ENCODE measurements at regions not wholly inside any gene's neighbourhood (a gene's known extent, or its start where the extent isn't known, plus 50 kb on each side); places are given as distances from the start of the nearest gene placed in this dataset.

DNA sequence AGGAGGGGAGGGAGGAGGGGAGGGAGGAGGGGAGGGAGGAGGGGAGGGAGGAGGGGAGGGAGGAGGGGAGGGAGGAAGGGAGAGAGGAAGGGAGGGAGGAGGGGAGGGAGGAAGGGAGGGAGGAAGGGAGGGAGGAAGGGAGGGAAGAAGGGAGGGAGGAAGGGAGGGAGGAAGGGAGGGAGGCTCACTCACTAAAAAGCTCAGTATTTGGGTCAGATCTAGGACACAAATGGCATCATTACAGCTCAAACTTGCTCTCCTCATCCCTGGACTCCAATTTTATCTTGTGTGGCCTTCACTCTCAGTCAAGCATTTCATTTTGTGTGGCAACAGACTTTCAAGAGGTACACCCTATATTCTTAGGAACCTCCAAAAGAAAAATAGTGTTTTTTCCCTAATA is 435.4 kb downstream of the IRS1 start:
- DNase-seq: no peak

DNA sequence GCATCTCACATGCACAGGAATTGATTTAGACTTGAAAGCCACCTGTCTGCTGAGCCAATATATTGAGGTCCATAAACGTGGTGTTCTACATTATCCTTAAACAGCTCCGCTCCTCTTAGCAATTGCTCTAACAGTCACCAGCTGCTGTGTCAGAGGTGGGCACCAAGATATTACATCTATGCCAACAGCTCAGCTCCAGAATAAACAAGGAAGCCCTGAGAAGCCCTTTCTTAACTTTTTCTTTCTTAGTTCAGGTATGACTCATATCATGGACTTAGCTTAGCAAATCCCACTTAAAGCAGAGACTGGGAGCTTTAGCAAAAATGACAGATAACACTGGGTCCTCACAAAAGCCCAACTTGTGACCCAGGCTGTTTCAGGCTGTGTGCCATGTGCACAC is 436.6 kb downstream of the IRS1 start:
- DNase-seq: no peak

DNA sequence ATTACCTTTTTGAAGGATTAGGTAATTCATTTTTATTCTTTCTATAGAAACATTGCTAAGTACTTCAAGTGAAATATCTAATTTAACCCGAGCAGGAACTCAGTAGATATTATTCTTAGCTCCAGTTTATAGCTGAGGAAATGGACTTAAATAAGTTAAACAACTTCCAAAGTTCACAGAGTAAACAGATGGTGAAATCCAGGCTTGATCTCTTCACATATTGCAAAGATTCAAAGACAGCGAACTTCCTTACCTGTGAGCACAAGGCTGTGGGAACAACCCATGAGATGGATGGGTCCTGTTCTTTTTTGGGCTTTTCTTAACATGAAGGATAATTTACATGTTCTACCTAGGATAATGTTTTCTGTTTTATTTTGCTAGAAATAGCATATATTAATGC is 439.0 kb downstream of the IRS1 start:
- no peak for DNase-seq

DNA sequence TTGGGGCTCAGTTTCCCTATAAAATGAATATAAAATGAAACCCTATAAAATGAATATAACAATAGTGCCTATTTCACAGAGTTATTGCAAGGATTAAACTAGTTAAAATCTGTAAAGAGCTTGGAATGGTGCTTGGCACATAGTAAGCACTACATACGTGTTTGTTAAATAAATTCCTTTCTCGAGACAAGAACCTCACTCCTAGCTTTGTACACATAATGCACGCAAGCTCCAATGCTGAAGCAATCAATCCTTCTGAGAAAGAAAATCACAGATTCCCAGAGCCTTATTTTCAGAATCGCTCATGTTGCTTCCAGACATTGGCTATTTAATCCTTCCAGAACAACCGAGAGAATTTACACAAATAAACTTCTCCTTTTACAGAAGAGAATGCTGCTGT is 440.9 kb downstream of the IRS1 start:
- no peak for DNase-seq

DNA sequence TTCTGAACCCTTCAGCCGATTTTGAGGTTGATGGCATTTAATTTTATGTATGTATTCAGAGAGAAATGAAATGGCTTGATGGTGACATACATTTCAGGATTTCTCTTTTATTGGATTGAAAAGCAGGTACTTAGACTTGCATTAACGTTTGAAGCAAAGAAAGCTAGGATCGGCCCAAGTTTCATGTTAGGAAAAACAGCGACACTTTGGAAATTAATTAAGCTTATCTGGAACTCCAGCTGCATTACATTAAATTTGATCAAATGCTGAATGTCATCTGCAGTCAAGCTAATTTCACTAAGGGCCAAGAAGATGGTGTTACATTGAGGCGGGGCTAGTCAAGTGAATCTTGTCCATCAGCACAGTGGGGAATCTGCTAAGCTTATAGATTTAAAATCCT is 441.8 kb downstream of the IRS1 start:
- DNase-seq: no peak

DNA sequence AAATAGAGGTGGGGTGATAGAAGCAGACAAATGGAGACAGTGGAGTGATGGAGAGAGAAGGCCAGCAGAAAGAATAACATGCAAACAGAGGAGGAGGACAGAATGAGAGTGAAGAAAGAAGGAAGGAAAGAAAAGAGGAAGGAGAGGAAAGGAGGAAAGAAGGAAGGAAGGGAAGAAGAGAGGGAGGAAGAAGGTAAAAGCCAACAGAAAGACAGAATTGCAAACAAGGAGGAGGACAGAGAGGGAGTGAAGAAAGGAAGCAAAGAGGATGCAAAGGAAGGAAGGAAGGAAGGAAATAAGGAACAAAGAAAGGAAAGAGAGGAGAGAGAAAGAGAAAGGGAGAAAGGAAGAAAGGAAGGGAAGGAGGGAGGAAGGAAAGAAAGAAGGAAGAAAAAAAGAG is 444.0 kb downstream of the IRS1 start:
- no peak for DNase-seq

DNA sequence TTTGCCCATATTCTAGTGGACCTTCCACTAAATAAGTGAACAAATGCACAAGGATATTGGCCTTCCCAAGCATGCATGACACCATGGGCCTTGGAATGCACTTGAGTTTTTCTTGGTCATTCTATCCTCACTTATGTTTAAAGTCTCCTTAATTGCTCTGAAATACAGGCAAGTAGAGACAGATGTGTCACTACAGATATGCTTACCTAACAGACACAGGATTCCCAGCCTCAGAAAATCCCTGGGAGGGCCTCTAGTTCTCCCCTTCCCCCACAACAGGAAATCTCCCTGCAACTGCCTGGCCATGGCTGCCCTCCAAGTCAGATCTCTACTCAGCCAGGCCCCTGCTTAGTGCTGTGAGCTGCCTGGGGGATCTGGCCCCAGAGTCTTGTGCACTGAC is 445.2 kb downstream of the IRS1 start:
- no peak for DNase-seq

DNA sequence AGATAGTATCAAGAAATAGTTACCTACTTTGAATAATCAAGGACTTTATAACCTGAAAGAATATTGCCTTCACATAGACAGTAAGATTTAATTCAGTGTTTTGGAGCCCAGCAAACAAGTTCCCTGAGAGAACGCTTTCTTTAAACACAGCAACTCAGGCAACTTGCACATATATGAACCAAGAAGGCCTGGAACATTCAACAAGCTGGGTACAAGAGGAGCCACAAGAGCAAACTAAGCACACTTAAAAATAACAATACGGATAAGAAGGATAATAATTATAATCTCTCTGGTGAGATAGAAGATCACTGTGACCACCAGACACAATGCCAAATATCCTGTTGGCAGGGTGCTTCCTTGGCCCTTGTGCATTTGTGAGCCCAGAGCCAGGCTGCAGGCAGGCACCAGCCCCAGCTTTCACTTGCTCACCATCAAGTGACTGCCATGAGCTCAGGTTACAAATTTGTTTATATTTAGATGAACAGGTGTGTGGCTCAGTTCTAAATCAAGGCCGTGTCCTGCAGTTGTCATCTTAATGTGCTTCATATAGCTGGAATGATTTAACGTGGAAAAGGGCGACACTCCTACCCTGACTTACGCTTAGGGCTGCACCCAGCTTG is 446.6 kb downstream of the IRS1 start:
- peak; percentile 30 for DNase-seq

DNA sequence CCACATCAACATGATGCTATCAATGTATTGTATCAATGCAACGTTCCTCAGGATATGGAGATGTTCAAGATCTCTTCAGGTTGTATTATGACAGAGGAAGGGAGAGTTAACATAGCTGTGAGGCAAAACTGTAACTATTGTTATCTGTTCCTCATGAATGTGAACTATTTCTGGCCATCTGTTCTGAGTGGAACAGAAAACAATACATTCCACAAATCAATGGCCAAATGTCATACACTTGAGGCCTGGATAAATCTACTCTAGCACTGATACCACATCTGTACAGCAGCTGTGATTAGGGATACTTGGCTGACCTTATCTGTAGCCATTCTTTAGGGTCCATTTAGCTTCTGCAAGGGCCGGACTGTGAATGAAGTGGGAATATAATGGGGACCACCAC is 447.9 kb downstream of the IRS1 start:
- DNase-seq: no peak

DNA sequence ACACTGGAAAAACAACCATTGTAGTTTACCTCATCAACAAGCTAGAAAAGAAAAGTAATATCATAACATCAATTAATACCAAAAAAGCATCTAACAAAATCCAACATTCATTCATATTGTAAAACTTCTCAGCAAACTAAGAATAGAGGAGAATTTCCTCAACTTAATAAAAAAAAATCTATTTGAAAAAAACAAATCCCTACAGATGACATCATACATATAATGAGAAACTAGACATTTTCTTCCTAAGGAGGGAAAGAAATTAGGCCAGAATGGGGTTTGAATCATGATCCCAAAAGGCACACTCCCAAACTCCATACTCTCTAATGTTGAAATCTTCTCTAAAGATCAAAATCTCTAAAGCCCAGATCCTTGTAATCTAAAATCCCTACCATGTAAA is 460.0 kb downstream of the IRS1 start:
- DNase-seq: no peak

DNA sequence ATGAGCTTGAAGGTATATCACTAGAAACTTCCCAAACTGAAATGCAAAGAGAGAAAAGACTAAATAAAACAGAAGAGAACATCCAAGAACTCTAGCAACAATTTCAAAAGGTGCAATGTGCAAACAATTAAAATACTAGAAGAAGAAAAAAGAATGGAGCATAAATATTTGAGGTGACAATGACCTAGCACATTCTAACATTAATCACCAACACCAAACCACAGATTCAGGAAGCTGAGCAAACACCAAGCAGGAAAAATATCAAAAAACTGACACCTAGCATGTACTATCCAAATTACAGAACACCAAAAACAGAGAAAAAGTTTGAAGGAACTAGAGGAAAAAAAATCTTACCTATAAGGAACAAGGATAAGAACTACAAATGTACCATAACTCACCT is 460.8 kb downstream of the IRS1 start:
- DNase-seq: no peak

DNA sequence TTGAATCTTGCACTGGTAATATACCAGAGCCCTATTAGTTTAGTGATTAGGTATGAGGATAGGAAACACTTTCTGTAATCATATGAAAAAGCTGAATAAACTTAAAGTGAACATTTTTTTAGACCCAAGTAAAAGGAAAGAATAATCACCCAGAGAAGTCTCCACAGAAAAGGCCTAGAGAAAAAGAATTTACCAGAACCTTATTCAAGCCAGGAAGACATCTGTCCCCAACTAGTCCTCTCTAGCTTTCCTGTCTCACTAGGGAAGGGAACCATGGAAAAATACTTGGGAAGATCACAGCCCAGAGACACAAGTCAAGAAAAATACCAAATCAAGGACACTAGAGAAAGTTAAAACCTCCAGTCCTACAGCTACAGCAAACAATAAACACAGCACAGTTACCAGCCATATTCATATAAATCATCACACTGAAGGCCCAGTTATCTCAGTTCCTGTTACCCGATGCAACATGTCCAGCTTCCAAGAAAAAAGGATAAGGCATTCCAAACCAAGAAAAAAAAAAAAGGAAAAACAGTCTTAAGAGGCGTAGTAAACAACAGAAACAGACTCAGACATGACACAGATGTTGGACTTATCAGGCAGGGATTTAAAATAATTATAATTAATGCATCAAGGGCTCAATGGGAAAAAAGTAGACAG is 461.5 kb downstream of the IRS1 start:
- DNase-seq: no peak

DNA sequence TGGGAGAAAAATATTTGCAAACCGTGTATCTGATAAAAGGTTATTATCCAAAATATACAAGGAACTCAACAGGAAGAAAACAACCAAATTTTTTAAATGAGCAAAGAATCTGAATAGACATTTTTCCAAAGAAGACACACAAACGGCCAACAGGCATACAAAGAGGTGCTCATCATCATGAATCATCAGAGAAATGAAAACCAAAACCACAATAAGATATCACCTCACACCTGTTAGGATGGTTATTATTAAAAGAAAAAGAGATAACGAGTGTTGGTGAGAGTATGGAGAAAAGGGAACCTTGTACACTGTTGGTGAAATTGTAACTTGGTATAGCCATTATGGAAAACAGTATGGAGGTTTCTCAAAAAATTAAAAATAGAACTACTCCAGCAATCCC is 463.3 kb downstream of the IRS1 start:
- no peak for DNase-seq

DNA sequence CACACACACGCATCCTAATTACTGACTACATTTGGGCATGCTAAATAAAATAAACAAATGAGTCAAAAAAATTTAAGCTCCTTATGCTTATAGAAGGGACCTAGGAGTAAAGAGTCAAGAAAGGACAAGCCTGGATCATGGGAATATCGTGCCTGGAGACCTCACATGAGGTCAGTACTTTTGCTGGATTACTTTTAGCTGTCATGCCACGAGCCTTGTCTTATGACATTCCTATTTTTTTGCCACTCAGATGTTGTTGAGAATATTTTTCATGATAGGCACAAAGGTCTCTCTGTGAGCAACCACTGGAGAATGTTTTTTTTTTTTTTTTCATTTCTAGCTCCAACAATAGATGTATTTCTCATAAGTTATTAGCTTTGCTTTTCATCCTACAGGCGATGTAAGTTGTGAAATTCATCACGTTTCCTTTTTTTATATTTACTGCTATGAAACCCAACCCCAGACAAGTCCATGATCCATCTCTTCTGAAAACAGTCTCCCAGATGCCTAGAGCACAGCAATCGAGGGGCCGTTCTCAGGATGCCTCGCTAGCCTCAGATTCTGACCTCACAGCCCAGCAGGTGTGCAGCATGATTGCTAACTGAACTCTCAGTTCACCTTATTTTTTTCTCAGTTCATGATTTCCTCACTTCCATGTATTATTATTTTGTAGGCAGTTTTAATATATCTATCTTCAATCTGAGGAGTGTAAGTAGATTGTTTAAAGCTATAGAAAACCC is 464.5 kb downstream of the IRS1 start:
- no peak for DNase-seq

DNA sequence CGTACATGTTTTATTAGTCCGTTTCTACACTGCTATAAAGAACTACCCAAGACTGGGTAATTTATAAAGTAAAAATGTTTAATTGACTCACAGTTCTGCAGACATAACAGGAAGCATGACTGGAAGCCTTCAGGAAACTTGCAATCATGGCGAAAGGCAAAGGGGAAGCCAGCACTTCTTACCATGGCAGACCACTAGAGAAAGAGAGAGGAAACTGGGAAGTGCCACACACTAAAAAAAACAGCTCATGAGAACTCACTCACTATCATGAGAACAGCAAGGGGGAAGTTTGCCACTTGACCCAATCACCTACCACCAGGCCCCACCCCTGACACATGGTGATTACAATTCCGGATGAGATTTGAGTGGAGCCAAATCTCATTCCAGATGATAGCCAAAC is 466.2 kb downstream of the IRS1 start:
- no peak for DNase-seq

DNA sequence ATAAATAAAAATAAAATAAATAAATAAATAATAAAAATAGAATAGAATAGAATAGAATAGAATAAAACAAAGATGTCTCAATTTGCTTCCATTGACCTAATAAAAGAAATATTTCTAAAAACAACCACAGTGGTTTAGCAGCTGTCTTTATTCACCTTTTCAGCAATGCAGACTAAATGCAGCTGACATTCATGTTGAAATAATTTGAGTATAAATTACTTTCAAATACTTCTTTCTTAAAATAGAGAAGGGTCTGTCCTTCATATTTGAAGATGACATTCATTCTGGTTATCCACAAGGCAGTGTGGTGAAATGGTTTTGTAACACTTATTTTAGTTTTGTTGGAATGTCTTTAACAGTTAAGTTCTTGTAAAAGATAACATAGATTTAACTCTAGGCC is 469.4 kb downstream of the IRS1 start:
- DNase-seq: no peak

DNA sequence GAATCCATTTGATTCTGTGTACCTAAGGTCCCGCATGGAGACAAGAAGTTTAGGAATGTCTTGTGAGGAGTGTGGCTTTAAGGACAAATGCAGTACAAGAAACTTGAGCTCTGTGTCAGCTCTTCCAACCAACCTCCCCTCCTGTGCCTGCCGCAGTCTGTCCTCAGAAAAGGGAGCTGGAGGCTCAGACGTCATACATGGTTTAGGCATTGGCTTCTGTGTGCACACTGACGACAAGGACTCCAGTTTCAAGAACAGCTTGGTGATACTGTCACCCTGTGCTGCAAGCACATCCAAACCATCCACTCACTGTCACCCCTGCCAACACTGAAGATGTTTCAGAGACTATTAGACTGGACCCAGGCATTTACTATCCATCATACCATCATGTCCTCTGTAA is 470.4 kb downstream of the IRS1 start:
- DNase-seq: no peak

DNA sequence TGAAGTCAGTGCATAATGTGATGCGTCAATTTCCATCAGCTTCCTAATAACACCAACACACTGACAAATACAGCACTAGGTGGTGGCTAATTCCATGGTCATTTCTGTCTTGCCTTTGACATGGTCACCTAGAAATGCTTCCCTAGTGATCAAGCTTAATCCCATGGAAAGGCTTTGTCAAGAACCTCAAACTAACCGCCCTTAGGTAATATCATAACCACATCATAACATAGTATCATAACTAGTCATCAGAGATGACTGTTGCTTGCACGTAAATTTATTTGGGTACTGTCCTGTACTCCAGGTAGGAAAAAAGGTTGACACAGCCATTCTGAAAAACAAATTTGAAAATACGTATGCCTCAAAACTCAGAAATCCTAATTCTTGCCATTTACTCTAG is 471.8 kb downstream of the IRS1 start:
- no peak for DNase-seq

DNA sequence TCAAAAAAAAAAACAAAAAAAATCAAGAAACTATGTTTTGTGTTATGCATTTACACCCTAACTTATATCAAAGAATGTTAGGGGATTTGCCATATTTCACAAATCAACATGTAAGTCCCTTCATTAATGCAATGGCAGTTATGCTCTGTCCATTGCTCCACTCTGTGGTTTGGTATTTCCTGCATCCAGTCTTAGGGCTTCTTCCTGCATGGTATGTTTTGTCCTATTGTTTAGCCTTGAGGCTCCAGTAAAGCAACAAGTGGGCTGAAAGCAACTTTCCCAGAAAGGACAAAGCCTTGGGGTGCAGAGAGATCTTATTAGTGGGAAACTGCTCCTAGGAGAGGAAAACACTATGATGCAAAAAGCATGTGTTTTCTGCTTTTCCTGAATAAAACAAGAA is 474.1 kb downstream of the IRS1 start:
- DNase-seq: no peak

DNA sequence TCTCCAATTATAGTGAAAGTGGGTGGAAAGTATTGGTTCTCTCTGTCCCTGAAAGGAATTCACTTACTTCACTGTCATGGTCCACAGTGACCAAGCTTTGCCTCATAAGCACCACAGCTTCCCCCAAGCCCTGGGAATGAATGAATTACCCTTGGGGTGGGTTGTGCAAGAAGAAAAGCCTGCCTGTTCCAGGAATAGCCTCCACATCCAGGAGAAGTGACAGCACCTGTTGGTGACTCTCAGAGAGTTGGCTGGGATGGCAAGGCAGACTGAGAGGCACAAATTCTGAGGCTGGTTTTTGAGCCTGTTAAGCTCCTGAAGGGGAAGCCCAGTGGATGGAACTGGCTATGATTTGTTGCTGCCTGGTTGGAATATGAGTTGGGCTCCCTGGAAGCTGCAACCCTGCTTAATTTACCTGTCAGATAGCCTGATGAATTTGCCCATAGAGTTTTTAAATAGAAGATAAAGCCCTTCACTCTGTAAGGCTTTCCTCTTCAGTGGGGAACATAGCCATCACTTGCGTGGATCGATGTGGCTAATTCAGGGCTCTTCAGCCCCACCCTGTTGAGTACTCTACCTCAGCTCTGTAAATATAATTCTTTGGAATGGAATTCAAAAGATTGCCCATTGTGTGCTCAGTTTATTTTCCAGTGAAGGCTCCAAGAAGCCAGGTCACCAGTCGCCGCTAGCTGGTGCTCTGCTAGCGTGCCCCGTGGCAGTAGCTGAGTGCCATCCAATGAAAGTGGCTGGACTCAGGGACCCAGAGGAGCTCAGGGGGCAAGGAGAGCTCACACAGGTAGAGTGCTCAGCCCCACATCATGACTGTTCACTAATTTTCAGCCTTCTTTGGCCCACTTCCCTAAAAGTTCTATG is 479.3 kb downstream of the IRS1 start:
- DNase-seq: no peak

DNA sequence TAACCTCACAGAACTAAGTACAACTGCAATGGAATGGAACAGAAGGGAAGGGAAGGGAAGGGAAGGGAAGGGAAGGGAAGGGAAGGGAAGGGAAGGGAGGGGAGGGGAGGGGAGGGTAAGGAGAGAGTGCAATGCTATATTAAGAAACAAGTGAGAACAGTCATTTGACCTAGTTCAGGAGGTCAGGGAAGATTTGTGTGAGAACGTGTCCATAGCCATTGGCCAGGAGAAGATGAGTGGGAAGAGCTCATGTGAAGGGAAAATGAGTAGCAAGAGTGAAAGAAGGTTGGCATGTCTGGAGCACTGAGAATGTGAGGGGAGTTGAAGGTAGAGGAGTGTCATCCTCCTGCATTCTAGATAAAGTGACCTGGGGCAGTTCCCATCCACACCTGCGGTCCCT is 481.6 kb downstream of the IRS1 start:
- no peak for DNase-seq

DNA sequence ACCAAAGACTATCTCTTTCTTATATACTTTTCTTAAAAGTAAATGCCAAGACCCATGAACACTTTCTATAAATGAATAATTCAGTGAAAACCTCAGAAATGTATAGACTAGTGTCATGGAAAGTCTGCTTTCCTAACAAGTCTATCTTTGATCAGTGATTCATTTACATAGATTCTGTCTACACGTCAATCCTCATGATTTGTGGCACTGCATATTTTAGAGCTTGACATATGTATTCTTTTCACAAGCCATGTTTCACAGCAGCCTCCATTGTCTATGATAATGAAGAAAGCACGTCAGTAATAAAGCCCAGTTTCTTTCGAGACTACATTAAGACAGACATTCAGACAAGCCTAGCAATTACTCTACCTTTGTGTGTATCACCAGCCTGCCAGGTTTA is 486.6 kb downstream of the IRS1 start:
- no peak for DNase-seq

DNA sequence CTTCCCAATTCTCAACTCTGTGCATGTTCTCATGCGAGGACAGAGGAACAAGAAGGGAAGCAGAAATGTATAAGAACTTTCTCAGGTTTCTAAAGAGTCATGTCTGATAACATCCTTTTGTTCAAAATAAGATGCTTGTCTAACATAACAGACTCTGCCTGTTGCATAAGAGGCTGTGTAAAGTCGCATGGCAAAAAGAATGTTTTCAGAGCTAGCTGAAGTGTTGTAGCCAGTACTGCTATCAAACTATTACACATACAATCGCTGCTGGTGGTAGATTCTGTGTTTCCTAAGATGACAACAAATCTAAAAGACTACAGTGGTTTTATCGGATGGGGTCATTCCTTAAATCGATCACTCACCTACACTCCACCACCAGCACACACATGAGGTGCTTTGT is 487.5 kb downstream of the IRS1 start:
- no peak for DNase-seq

DNA sequence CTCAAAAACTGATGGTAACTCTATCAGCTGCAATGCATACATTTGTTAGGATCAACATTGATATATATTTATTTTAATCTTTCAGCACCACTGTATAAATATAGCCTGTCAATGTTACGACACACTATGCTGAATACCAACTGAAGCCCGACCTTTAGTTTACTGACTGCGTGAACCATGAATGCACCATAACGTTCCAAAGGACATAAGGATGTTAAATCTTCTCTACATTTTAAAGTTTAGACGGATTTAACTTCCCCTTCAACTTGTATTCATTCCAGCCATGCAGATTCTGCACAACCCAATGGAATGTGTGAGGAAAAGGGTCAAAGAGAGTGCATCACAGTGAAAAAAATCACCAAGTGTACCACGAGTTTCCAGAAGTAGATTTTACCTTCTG is 489.5 kb downstream of the IRS1 start:
- no peak for DNase-seq

Measured in right hindlimb (tissue), 1 donor.